H9 (cell line): ENCODE measurements at regions not wholly inside any gene's neighbourhood (a gene's known extent, or its start where the extent isn't known, plus 50 kb on each side); places are given as distances from the start of the nearest gene placed in this dataset.

Experiments used
- DNase-seq: peaks from one replicate; pipeline ENCODE4 v3.0.0-alpha.2; 2017
- H2AFZ ChIP-seq: one replicate; pipeline ENCODE4 v1.6.1; 2013; ENCODE audit warnings: mild to moderate bottlenecking, low read length, control low read depth, moderate library complexity
- H2AK5ac ChIP-seq: 2 replicates; pipeline ENCODE4 v1.6.1; 2013; ENCODE audit warnings: low read length, control low read depth, mixed read lengths; ENCODE audit not compliant: insufficient read length
- H2BK120ac ChIP-seq: one replicate; pipeline ENCODE4 v1.6.1; 2013; ENCODE audit warnings: low read depth, mild to moderate bottlenecking, low read length, control low read depth, inconsistent platforms; ENCODE audit not compliant: poor library complexity, severe bottlenecking
- H2BK12ac ChIP-seq: 2 replicates; pipeline ENCODE4 v1.6.1; 2013; ENCODE audit warnings: low read length, control low read depth, mixed read lengths, low read depth; ENCODE audit not compliant: insufficient read length
- H2BK15ac ChIP-seq: 2 replicates; pipeline ENCODE4 v1.6.1; 2013; ENCODE audit warnings: low read depth, low read length, control low read depth
- H2BK20ac ChIP-seq: one replicate; pipeline ENCODE4 v1.6.1; 2013; ENCODE audit warnings: low read depth, mild to moderate bottlenecking, low read length, control low read depth, inconsistent platforms; ENCODE audit not compliant: poor library complexity, severe bottlenecking
- H2BK5ac ChIP-seq: 2 replicates; pipeline ENCODE4 v1.6.1; 2013; ENCODE audit warnings: low read length, control low read depth, mixed read lengths; ENCODE audit not compliant: insufficient read length
- H3K14ac ChIP-seq: 2 replicates; pipeline ENCODE4 v1.6.1; 2013; ENCODE audit warnings: low read length, control low read depth; ENCODE audit not compliant: insufficient read depth
- H3K18ac ChIP-seq: 2 replicates; pipeline ENCODE4 v1.6.1; 2013; ENCODE audit warnings: low read depth, mild to moderate bottlenecking, mixed read lengths, low read length, control low read depth; ENCODE audit not compliant: insufficient read length
- H3K23ac ChIP-seq: 2 replicates; pipeline ENCODE4 v1.6.1; 2013; ENCODE audit warnings: low read length, control low read depth, mixed read lengths, low read depth; ENCODE audit not compliant: insufficient read length
- H3K23me2 ChIP-seq: 2 replicates; pipeline ENCODE4 v1.6.1; 2013; ENCODE audit warnings: low read depth, mild to moderate bottlenecking, mixed read lengths, low read length, control low read depth; ENCODE audit not compliant: insufficient read length, poor library complexity, severe bottlenecking
- H3K27ac ChIP-seq: 2 replicates; pipeline ENCODE4 v1.5.1; 2013; ENCODE audit warnings: low read length, control low read depth, mixed read lengths, low read depth; ENCODE audit not compliant: insufficient read length
- H3K27me3 ChIP-seq: 2 replicates; pipeline ENCODE4 v1.6.1; 2013; ENCODE audit warnings: low read length, control low read depth, inconsistent platforms; ENCODE audit not compliant: insufficient read depth
- H3K4ac ChIP-seq: 2 replicates; pipeline ENCODE4 v1.6.1; 2013; ENCODE audit warnings: low read depth, mild to moderate bottlenecking, control low read depth, inconsistent platforms, low read length, moderate library complexity
- H3K4me1 ChIP-seq: 2 replicates; pipeline ENCODE4 v1.6.1; 2013; ENCODE audit warnings: low read length, control low read depth, inconsistent platforms; ENCODE audit not compliant: insufficient read depth
- H3K4me2 ChIP-seq: 2 replicates; pipeline ENCODE4 v1.6.1; 2013; ENCODE audit warnings: low read length, control low read depth, mixed read lengths; ENCODE audit not compliant: insufficient read length, insufficient read depth
- H3K56ac ChIP-seq: 2 replicates; pipeline ENCODE4 v1.6.1; 2013; ENCODE audit warnings: low read depth, mild to moderate bottlenecking, mixed read lengths, low read length, control low read depth; ENCODE audit not compliant: insufficient read length
- H3K79me1 ChIP-seq: 2 replicates; pipeline ENCODE4 v1.6.1; 2013; ENCODE audit warnings: low read depth, mild to moderate bottlenecking, moderate library complexity, low read length, control low read depth, inconsistent platforms; ENCODE audit not compliant: insufficient read depth, poor library complexity, severe bottlenecking
- H3K79me2 ChIP-seq: 2 replicates; pipeline ENCODE4 v1.6.1; 2013; ENCODE audit warnings: low read length, control low read depth, inconsistent platforms; ENCODE audit not compliant: insufficient read depth
- H3K9ac ChIP-seq: 2 replicates; pipeline ENCODE4 v1.6.1; 2013; ENCODE audit warnings: low read length, control low read depth, mixed read lengths; ENCODE audit not compliant: insufficient read length; ENCODE audit errors: extremely low read depth
- H3K9me3 ChIP-seq: one replicate; pipeline ENCODE4 v1.6.1; 2013; ENCODE audit warnings: low read depth, low read length, inconsistent platforms; ENCODE audit not compliant: control insufficient read depth
- H3T11ph ChIP-seq: one replicate; pipeline ENCODE4 v1.6.1; 2013; ENCODE audit warnings: mild to moderate bottlenecking, low read length, control low read depth, inconsistent platforms
- H4K20me1 ChIP-seq: one replicate; pipeline ENCODE4 v1.6.1; 2013; ENCODE audit not compliant: control insufficient read depth, insufficient read length, insufficient read depth
- H4K5ac ChIP-seq: 2 replicates; pipeline ENCODE4 v1.6.1; 2013; ENCODE audit warnings: low read depth, mild to moderate bottlenecking, mixed read lengths, low read length, control low read depth; ENCODE audit not compliant: insufficient read length
- H4K8ac ChIP-seq: replicated peaks from 2 replicates; pipeline ENCODE4 v1.6.1; 2013; ENCODE audit warnings: low read length, control low read depth, mixed read lengths, low read depth; ENCODE audit not compliant: insufficient read length
- H4K91ac ChIP-seq: 2 replicates; pipeline ENCODE4 v1.6.1; 2013; ENCODE audit warnings: low read depth, mild to moderate bottlenecking, moderate library complexity, mixed read lengths, low read length, control low read depth; ENCODE audit not compliant: insufficient read length
- H3K27ac Mint-ChIP-seq, 3 experiments: 2 replicates in 2 of 3; 3 replicates in 1 of 3; pipeline ENCODE4 v1.8.0; 2020 to 2021; ENCODE audit warnings: mixed read lengths in 3 of 3, mild to moderate bottlenecking in 1 of 3, moderate library complexity in 1 of 3
- H3K27me3 Mint-ChIP-seq: 2 replicates; pipeline ENCODE4 v1.8.0; 2021; ENCODE audit warnings: low read depth, mild to moderate bottlenecking, moderate library complexity, mixed read lengths
- H3K36me3 Mint-ChIP-seq, 3 experiments: 2 replicates in 2 of 3; 3 replicates in 1 of 3; pipeline ENCODE4 v1.8.0; 2020 to 2021; ENCODE audit warnings: low read depth in 3 of 3, mixed read lengths in 3 of 3; ENCODE audit not compliant: insufficient read depth in 1 of 3
- H3K4me1 Mint-ChIP-seq, 2 experiments: 2 replicates each; pipeline ENCODE4 v1.8.0; 2020; ENCODE audit warnings: mixed read lengths in 2 of 2
- H3K4me3 Mint-ChIP-seq, 2 experiments: 2 replicates in 1 of 2; 3 replicates in 1 of 2; pipeline ENCODE4 v1.8.0; 2020 to 2021; ENCODE audit warnings: mild to moderate bottlenecking in 2 of 2, mixed read lengths in 2 of 2, moderate library complexity in 1 of 2
- H3K9me3 Mint-ChIP-seq, 2 experiments: 2 replicates in 1 of 2; 3 replicates in 1 of 2; pipeline ENCODE4 v1.8.0; 2020; ENCODE audit warnings: mild to moderate bottlenecking in 2 of 2, mixed read lengths in 2 of 2, moderate library complexity in 1 of 2
- whole genome bisulfite sequencing: extraction: QIAGEN DNeasy Blood & Tissue Kit; methylation state at CpG from one replicate; pipeline ENCODE4 v1.1.7; 2013; ENCODE audit warnings: missing lambda C conversion rate, low lambda C conversion rate, mixed read lengths; ENCODE audit not compliant: insufficient read length; ENCODE audit errors: extremely low coverage; 5-methylcytosine and 5-hydroxymethylcytosine counted together
- TF ChIP-seq, protein P1 (sequence below): fragments of 200-600 bp; sonication (generic); conservative IDR thresholded peaks from 3 replicates; pipeline ENCODE4 v1.8.0; 2021; ENCODE audit warnings: antibody characterized with exemption, mild to moderate bottlenecking

DNA sequence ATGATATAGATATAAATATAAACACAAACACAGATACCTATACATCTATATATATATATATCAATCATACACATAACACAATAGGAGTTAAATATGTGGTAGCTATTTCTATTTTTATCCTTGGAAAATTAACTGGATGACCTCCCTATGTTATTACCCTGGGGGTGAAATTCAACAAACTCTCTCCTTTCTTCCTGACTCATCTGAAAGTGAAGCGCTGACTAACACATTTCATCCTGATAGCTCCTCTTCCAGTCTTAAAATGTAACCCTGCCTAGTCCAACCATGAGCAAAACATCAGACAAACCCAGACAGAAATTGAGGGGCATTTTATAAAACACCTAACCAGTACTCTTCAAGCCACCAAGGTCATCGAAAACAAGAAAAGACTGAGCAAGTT lies 220.6 kb upstream of the ISX start:
- H2BK120ac ChIP-seq: peak overlapping the region; percentile 6
- H3K9me3 ChIP-seq: peaks cover 11% of the 10 kb centered on the region
- peaks cover 33 to 47% of the 10 kb centered on the region in 2 experiments for H3K4me1 Mint-ChIP-seq
- no peak overlapping the region for H3K4me2 ChIP-seq
- peaks cover 17 to 26% (median 22%) of the 10 kb centered on the region in 3 experiments for H3K36me3 Mint-ChIP-seq
- peaks cover 5% of the 10 kb centered on the region for H3K4me1 ChIP-seq
- WGBS: no CpG with 5 or more reads among the region's 2 CpGs
- no peak overlapping the region for H2AFZ ChIP-seq
- H3K27ac ChIP-seq: no peak overlapping the region
- peaks cover 24 to 25% of the 10 kb centered on the region in 2 experiments for H3K9me3 Mint-ChIP-seq
- H3K9ac ChIP-seq: no peak overlapping the region
- no peaks in the 10 kb centered on the region for H3K23me2 ChIP-seq
- no peak overlapping the region for H3K23ac ChIP-seq
- H3K79me1 ChIP-seq: no peaks in the 10 kb centered on the region
- H3T11ph ChIP-seq: no peak overlapping the region
- DNase-seq: no peak
- H4K5ac ChIP-seq: no peak overlapping the region
- H4K8ac ChIP-seq: no peak overlapping the region
- H3K14ac ChIP-seq: no peak overlapping the region
- no peaks in the 10 kb centered on the region for H3K27me3 ChIP-seq
- H3K27me3 Mint-ChIP-seq: no peaks in the 10 kb centered on the region
- H2BK20ac ChIP-seq: no peak overlapping the region
- TF ChIP-seq, protein P1, sequence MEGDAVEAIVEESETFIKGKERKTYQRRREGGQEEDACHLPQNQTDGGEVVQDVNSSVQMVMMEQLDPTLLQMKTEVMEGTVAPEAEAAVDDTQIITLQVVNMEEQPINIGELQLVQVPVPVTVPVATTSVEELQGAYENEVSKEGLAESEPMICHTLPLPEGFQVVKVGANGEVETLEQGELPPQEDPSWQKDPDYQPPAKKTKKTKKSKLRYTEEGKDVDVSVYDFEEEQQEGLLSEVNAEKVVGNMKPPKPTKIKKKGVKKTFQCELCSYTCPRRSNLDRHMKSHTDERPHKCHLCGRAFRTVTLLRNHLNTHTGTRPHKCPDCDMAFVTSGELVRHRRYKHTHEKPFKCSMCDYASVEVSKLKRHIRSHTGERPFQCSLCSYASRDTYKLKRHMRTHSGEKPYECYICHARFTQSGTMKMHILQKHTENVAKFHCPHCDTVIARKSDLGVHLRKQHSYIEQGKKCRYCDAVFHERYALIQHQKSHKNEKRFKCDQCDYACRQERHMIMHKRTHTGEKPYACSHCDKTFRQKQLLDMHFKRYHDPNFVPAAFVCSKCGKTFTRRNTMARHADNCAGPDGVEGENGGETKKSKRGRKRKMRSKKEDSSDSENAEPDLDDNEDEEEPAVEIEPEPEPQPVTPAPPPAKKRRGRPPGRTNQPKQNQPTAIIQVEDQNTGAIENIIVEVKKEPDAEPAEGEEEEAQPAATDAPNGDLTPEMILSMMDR: no peak
- no peaks in the 10 kb centered on the region for H4K20me1 ChIP-seq
- H2BK5ac ChIP-seq: no peak overlapping the region
- no peak overlapping the region for H3K18ac ChIP-seq
- H3K56ac ChIP-seq: no peak overlapping the region
- H4K91ac ChIP-seq: no peak overlapping the region
- no peak overlapping the region for H2BK12ac ChIP-seq
- H2BK15ac ChIP-seq: no peak overlapping the region
- no peak overlapping the region for H3K4ac ChIP-seq
- no peak overlapping the region for H2AK5ac ChIP-seq
- no peak overlapping the region for H3K4me3 Mint-ChIP-seq
- no peaks in the 10 kb centered on the region for H3K79me2 ChIP-seq
- peak overlapping the region in 1 of 3 experiments; percentile 41; a peak in 2 of 7 replicates for H3K27ac Mint-ChIP-seq
